Spleen (tissue), 11 donors: ENCODE measurements at regions not wholly inside any gene's neighbourhood (a gene's known extent, or its start where the extent isn't known, plus 50 kb on each side); places are given as distances from the start of the nearest gene placed in this dataset.
A peak's percentile ranks its signal among the peaks of the same experiment; 100 is the strongest.
"Not testable (repeated sequence)": the region's sequence is repeated elsewhere in the genome, so short reads cannot be mapped to it uniquely, and the experiment has no call there.

Experiments used
- DNase-seq: peaks from one replicate; pipeline ENCODE4 v3.0.0-alpha.2; 2020
- H3K27ac ChIP-seq, 8 donors: fragments of 200-600 bp; sonication (generic) in 7 of 8; 1 replicate in 4 of 8; 2 replicates in 4 of 8; pipeline versions ENCODE4 v1.5.0 to v1.8.0; 2016 to 2021; ENCODE audit warnings: inconsistent platforms in 4 of 8, mild to moderate bottlenecking in 4 of 8, moderate library complexity in 1 of 8
- H3K27me3 ChIP-seq, 7 donors: fragments of 200-600 bp; sonication (generic) in 6 of 7; replicated peaks in 1 of 7; 1 replicate in 4 of 7; 2 replicates in 3 of 7; pipeline versions ENCODE4 v1.5.0 to v1.8.0; 2016 to 2021; ENCODE audit warnings: inconsistent platforms in 3 of 7, mild to moderate bottlenecking in 1 of 7
- H3K36me3 ChIP-seq, 6 donors: fragments of 200-600 bp; sonication (generic) in 5 of 6; 1 replicate in 4 of 6; 2 replicates in 2 of 6; pipeline versions ENCODE4 v1.5.0 to v1.8.0; 2016 to 2021; ENCODE audit warnings: inconsistent platforms in 2 of 6
- H3K4me1 ChIP-seq, 6 donors: fragments of 200-600 bp; sonication (generic) in 5 of 6; 1 replicate in 3 of 6; 2 replicates in 3 of 6; pipeline versions ENCODE4 v1.5.0 to v1.8.0; 2016 to 2021; ENCODE audit warnings: inconsistent platforms in 3 of 6
- H3K4me3 ChIP-seq, 8 donors: fragments of 200-600 bp; sonication (generic) in 7 of 8; 1 replicate in 4 of 8; 2 replicates in 4 of 8; pipeline versions ENCODE4 v1.5.0 to v1.8.0; 2016 to 2021; ENCODE audit warnings: inconsistent platforms in 4 of 8, mild to moderate bottlenecking in 4 of 8, moderate library complexity in 2 of 8
- H3K9me3 ChIP-seq, 8 donors: fragments of 200-600 bp; sonication (generic) in 7 of 8; 1 replicate in 4 of 8; 2 replicates in 4 of 8; pipeline versions ENCODE4 v1.5.0 to v1.8.0; 2016 to 2021; ENCODE audit warnings: inconsistent platforms in 4 of 8
- CTCF ChIP-seq, 11 experiments: fragments of 200-600 bp in 7 of 11; fragments of 450-650 bp in 4 of 11; sonication (generic) in 4 of 11; IDR thresholded peaks in 8 of 11; conservative IDR thresholded peaks in 3 of 11; 1 replicate in 7 of 11; 2 replicates in 4 of 11; pipeline versions ENCODE4 v1.4.0 to v1.8.0; 2016 to 2021; ENCODE audit warnings: antibody characterized with exemption in 11 of 11, inconsistent platforms in 4 of 11, mild to moderate bottlenecking in 1 of 11
- POLR2A ChIP-seq, 3 donors: fragments of 450-650 bp; IDR thresholded peaks; one replicate each; pipeline ENCODE4 v1.5.1; 2017; ENCODE audit warnings: antibody characterized with exemption in 3 of 3, mild to moderate bottlenecking in 1 of 3
- POLR2AphosphoS5 ChIP-seq, 3 donors: sonication (generic); formaldehyde crosslinking; IDR thresholded peaks; one replicate each; pipeline ENCODE4 v1.5.1; 2017; ENCODE audit warnings: antibody characterized with exemption in 3 of 3
- WGBS, 5 donors: extraction: QIAGEN DNeasy Blood & Tissue Kit in 3 of 5; methylation state at CpG; one replicate each; pipeline versions ENCODE4 v1.1.5 to v1.1.7; 2013 to 2018; 5-methylcytosine and 5-hydroxymethylcytosine counted together
- intact Hi-C: fragments of 100-400 bp; cut with DNase I; formaldehyde crosslinking; loops from one replicate; pipeline ENCODE4 v1.15.0; 2023; ENCODE audit warnings: low total_unique reads
- donor health status: healthy with polysubstance abuse.
- donor health status: DM: no; HTN: no; CAD: no; lungs with moderate emphysema.
- donor health status: DM: no; HTN: no; CAD: no.
- donor health status: Bipolar disorder and iron deficiency.
- donor health status: healthy.
- donor health status: DM: no; HTN: no; CAD: no.
- donor health status: DM: yes; HTN: yes; CAD: no.

GRCh38 chr17:70288540-70289290 is 119.4 kb downstream of the KCNJ2 start:
- intact Hi-C loops = no loop called here
- Histone ChIP-seq H3K36me3 (no peaks in the 10 kb centered on the region), H3K4me1 (peaks cover 0 to 13% (median 0%) of the 10 kb centered on the region in 6 donors), H3K27me3 (no peaks in the 10 kb centered on the region), H3K9me3 (peaks cover 0 to 2% (median 0%) of the 10 kb centered on the region in 8 donors), H3K4me3 (peak overlapping the region in 1 of 8 donors; percentile 26), H3K27ac (peak overlapping the region in 7 of 8 donors; percentile 17 to 85 (median 53))
- DNase-seq = no peak
- TF ChIP-seq POLR2AphosphoS5 (IDR thresholded peaks at IDR 0.05) (peak in 1 of 3 donors; percentile 13), POLR2A (IDR thresholded peaks at IDR 0.05) (no peak)
- whole genome bisulfite sequencing, 5 donors = 48 to 85% (median 72%) methylated on average over 3 of the region's 3 CpGs

- peak overlapping the region in 1 of 8 donors; percentile 85 for H3K27ac ChIP-seq
- H3K4me1 ChIP-seq = peaks cover 0 to 29% (median 0%) of the 10 kb centered on the region in 6 donors
- no peak overlapping the region for H3K4me3 ChIP-seq
- TF ChIP-seq POLR2A (IDR thresholded peaks at IDR 0.05) (no peak), POLR2AphosphoS5 (IDR thresholded peaks at IDR 0.05) (no peak), CTCF (IDR thresholded peaks at IDR 0.05 in 8 of 11, conservative IDR thresholded peaks at IDR 0.05 in 3 of 11) (no peak)
- WGBS, 5 donors = 74 to 93% (median 87%) methylated on average over 2 of the region's 2 CpGs
- H3K27me3 ChIP-seq = no peaks in the 10 kb centered on the region
- DNase-seq = no peak
- intact Hi-C loops = no loop called here
- H3K9me3 ChIP-seq = peaks cover 0 to 4% (median 0%) of the 10 kb centered on the region in 8 donors
- no peaks in the 10 kb centered on the region for H3K36me3 ChIP-seq
These were observed 121.4 kb downstream of the KCNJ2 start for GRCh38 chr17:70290770-70291169.

DNA sequence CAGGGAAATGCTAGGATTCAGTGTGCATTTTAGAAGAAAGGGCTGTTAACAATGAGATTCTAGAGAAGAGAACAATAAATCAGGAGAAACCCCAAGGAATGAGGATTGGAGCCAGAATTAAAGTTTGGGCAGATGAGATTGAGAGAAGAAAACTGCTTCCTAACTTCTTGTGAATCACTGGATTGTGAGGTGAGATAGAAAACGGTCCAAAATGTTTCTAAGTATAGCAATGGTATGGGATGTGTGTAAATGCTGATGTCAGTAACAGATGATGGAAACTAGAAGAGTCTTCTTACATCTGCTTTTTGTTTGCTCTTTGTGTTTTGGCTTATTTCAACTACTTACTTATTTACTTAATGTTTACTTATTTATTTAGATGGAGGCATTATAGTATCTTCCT is 123.0 kb downstream of the KCNJ2 start:
- 45 to 88% (median 63%) methylated on average over 1 of the region's 1 CpG for WGBS, 5 donors
- intact Hi-C loops = no loop called here
- Histone ChIP-seq H3K36me3 (no peaks in the 10 kb centered on the region), H3K27me3 (no peaks in the 10 kb centered on the region), H3K4me3 (no peak overlapping the region), H3K4me1 (peaks cover 0 to 33% (median 0%) of the 10 kb centered on the region in 6 donors), H3K27ac (no peak overlapping the region), H3K9me3 (peaks cover 0 to 4% (median 0%) of the 10 kb centered on the region in 8 donors)
- TF ChIP-seq CTCF (IDR thresholded peaks at IDR 0.05 in 8 of 11, conservative IDR thresholded peaks at IDR 0.05 in 3 of 11) (no peak), POLR2A (IDR thresholded peaks at IDR 0.05) (no peak)
- no peak for DNase-seq

GRCh38 chr17:70293564-70294310 is 124.4 kb downstream of the KCNJ2 start:
- 78 to 93% (median 89%) methylated on average over 6 of the region's 6 CpGs for whole genome bisulfite sequencing, 5 donors
- intact Hi-C loops, H3K27me3 ChIP-seq, DNase-seq, H3K4me3 ChIP-seq, H3K36me3 ChIP-seq, H3K9me3 ChIP-seq: not testable (repeated sequence)
- Histone ChIP-seq H3K27ac (peak overlapping the region in 2 of 8 donors; percentile 77 to 87), H3K4me1 (peaks cover 0 to 31% (median 0%) of the 10 kb centered on the region in 6 donors)

GRCh38 chr17:70295329-70295728 is 126.0 kb downstream of the KCNJ2 start:
- Histone ChIP-seq H3K27ac (peak overlapping the region in 7 of 8 donors; percentile 30 to 87 (median 63)), H3K27me3 (no peaks in the 10 kb centered on the region), H3K36me3 (no peaks in the 10 kb centered on the region), H3K4me3 (no peak overlapping the region), H3K4me1 (peaks cover 0 to 20% (median 0%) of the 10 kb centered on the region in 6 donors), H3K9me3 (peaks cover 0 to 4% (median 0%) of the 10 kb centered on the region in 8 donors)
- intact Hi-C loops = no loop called here
- DNase-seq = no peak
- TF ChIP-seq CTCF (IDR thresholded peaks at IDR 0.05 in 8 of 11, conservative IDR thresholded peaks at IDR 0.05 in 3 of 11) = no peak
- no peak for TF ChIP-seq POLR2AphosphoS5 (IDR thresholded peaks at IDR 0.05)
- no peak for TF ChIP-seq POLR2A (IDR thresholded peaks at IDR 0.05)
- 2 to 15% (median 6%) methylated on average over 1 of the region's 1 CpG for WGBS, 5 donors
